Stomach (tissue), 4 donors: ENCODE measurements at regions not wholly inside any gene's neighbourhood (a gene's known extent, or its start where the extent isn't known, plus 50 kb on each side); places are given as distances from the start of the nearest gene placed in this dataset.
"Not testable (repeated sequence)": the region's sequence is repeated elsewhere in the genome, so short reads cannot be mapped to it uniquely, and the experiment has no call there.

ENCODE experiments used
- CTCF ChIP-seq, 7 experiments: fragments of 450-650 bp in 4 of 7; fragments of 200-600 bp in 3 of 7; sonication (generic) in 3 of 7; IDR thresholded peaks; one replicate each; pipeline ENCODE4 v1.5.1; 2016 to 2019; ENCODE audit warnings: antibody characterized with exemption in 7 of 7, control low read depth in 2 of 7, mild to moderate bottlenecking in 1 of 7
- EP300 ChIP-seq: sonication (generic); formaldehyde crosslinking; IDR thresholded peaks from one replicate; pipeline ENCODE4 v1.6.1; 2017; ENCODE audit warnings: antibody characterized with exemption
- POLR2A ChIP-seq, 4 donors: fragments of 450-650 bp; IDR thresholded peaks; one replicate each; pipeline ENCODE4 v1.6.1; 2016; ENCODE audit warnings: antibody characterized with exemption in 4 of 4, control low read depth in 2 of 4, mild to moderate bottlenecking in 1 of 4, moderate library complexity in 1 of 4
- POLR2AphosphoS5 ChIP-seq, 3 donors: sonication (generic); formaldehyde crosslinking; IDR thresholded peaks; one replicate each; pipeline ENCODE4 v1.6.1; 2016; ENCODE audit warnings: antibody characterized with exemption in 3 of 3

GRCh38 chr16:22584941-22585340, 74.2 kb downstream of the NPIPB5 start:
- not testable (repeated sequence) for TF ChIP-seq CTCF (IDR thresholded peaks at IDR 0.05); POLR2AphosphoS5 (IDR thresholded peaks at IDR 0.05); POLR2A (IDR thresholded peaks at IDR 0.05); EP300
